WI38 (cell line): ENCODE measurements at regions not wholly inside any gene's neighbourhood (a gene's known extent, or its start where the extent isn't known, plus 50 kb on each side); places are given as distances from the start of the nearest gene placed in this dataset.

Experiments used
- H3K4me3 ChIP-seq: 2 replicates; pipeline ENCODE4 v1.5.1; 2011; ENCODE audit warnings: low read depth, mild to moderate bottlenecking, control low read depth, low read length
- TF ChIP-seq, protein P1 (sequence below): IDR thresholded peaks from 2 replicates; pipeline ENCODE4 v1.5.1; 2012; ENCODE audit warnings: low read depth, mild to moderate bottlenecking, control low read depth, low read length

DNA sequence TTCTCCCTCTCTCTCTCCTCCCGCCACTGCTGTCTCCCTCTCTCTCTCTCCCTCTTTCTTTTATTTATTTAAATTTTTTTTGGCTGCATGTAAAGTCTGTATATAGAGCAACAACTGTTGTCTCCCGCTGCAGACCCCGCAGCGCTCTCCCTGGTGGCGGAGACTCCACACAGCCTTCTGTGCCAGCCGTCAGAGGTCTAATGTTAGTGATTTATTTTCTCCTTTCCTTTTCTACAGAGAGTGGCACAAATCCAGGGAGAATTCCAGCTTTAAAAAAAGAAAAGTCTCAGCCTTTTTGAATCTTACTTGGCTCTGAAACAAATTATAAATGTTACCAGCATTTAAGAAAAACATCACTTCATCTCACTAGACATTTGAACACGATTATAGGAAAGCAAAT is 106.2 kb downstream of the FAM9B start:
- no peak overlapping the region for H3K4me3 ChIP-seq
- TF ChIP-seq, protein P1, sequence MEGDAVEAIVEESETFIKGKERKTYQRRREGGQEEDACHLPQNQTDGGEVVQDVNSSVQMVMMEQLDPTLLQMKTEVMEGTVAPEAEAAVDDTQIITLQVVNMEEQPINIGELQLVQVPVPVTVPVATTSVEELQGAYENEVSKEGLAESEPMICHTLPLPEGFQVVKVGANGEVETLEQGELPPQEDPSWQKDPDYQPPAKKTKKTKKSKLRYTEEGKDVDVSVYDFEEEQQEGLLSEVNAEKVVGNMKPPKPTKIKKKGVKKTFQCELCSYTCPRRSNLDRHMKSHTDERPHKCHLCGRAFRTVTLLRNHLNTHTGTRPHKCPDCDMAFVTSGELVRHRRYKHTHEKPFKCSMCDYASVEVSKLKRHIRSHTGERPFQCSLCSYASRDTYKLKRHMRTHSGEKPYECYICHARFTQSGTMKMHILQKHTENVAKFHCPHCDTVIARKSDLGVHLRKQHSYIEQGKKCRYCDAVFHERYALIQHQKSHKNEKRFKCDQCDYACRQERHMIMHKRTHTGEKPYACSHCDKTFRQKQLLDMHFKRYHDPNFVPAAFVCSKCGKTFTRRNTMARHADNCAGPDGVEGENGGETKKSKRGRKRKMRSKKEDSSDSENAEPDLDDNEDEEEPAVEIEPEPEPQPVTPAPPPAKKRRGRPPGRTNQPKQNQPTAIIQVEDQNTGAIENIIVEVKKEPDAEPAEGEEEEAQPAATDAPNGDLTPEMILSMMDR, result no peak

- TF ChIP-seq, protein P1, result no peak
- H3K4me3 ChIP-seq, result no peak overlapping the region
These were observed 106.8 kb downstream of the FAM9B start for GRCh38 chrX:8927066-8927635.

- TF ChIP-seq, protein P1, result no peak
- H3K4me3 ChIP-seq, result no peak overlapping the region
These were observed 112.3 kb downstream of the FAM9B start for GRCh38 chrX:8921615-8922014.

GRCh38 chrX:8919801-8920200 is 114.1 kb downstream of the FAM9B start:
- no peak overlapping the region for H3K4me3 ChIP-seq
- TF ChIP-seq, protein P1, result no peak

DNA sequence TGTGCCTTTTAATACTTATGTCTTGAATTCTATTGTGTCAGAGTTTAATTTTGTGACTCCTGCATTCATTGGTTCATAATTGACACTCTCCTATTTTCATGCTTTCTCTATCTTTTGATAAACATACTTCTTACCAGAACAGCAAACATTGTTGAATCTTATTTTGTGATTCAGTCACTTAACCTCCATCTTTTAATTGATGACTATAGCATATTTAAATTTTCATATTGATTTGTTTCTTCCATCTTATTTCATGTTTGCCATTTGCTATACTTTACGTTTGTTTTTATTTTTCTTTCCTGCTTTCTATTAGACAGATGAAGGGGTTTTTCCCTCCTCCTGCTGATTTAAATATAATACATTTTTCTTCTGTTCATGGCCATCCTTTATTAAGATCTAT is 115.5 kb upstream of the FAM9A start:
- no peak overlapping the region for H3K4me3 ChIP-seq
- TF ChIP-seq, protein P1, result no peak

DNA sequence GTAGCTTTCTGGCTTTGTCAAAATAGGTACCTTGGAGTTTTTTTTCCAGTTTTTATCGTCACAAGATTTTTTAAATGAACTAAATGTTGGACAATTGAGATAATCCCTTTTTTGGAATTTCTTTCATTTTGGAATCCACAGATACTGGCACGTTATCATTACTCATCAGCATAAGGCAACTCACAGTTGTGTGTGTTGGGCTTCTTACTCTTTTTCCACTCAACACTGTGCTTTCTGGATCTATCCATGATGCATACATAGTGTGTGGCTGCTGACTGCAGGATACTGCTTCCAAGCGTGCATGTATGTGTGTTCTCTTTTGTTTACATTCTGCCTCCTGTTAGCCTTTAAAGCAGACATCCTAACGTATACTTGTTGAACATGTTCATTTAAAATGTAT is 113.5 kb upstream of the FAM9A start:
- H3K4me3 ChIP-seq, result no peak overlapping the region
- TF ChIP-seq, protein P1, result no peak

DNA sequence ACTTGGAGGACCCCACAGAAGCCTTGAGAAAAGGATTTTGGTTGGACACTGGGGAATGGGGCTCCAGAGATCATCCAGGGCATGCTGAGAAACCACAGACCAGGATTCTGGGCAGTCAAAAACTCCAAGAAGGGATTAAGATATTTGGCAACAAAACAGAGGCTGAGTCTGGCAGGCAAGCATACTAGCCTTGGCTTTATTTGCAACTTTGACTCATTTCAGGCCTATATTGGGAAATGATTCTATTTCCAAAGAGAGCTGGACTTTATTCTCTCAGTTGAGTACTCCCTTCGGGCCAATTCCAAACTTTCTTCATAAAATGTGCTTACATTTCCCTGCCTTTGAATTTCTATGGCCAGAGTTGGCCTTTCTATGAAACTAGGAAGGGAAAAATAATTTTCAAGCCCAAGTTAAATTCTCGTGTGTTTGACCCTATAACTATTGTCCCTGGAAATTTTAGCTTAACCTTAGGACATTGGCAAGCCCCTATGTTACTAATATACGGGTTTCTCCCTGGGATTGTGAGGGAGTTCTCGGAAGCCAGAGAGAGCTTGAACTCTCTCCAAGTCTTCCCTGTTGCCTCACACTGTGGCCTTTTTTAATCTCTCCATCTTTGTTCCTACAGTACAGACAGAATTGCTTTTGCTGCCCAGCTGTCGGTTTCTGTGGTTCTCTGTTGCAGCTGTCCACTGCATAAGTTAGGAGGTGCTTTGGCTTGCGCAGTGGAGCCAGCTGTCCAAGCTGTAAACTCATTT is 112.6 kb upstream of the FAM9A start:
- H3K4me3 ChIP-seq, result no peak overlapping the region

More for the DNA sequence above, 112.6 kb upstream of the FAM9A start:
- TF ChIP-seq, protein P1, result no peak
